OCI-LY3 (cell line): ENCODE measurements at regions not wholly inside any gene's neighbourhood (a gene's known extent, or its start where the extent isn't known, plus 50 kb on each side); places are given as distances from the start of the nearest gene placed in this dataset.
"Not testable (repeated sequence)": the region's sequence is repeated elsewhere in the genome, so short reads cannot be mapped to it uniquely, and the experiment has no call there.

Source experiments
- H2AFZ ChIP-seq: fragments of 200-600, 300-600 bp; shearing (Covaris generic); 2 replicates; pipeline ENCODE4 v1.6.0; 2014; ENCODE audit warnings: antibody characterized with exemption, low read depth, low read length
- H3K27ac ChIP-seq: fragments of 200-600, 300-600 bp; sonication (generic); 2 replicates; pipeline ENCODE4 v1.5.1; 2014; ENCODE audit warnings: mild to moderate bottlenecking, low read length, moderate library complexity, mixed read lengths
- H3K27me3 ChIP-seq: fragments of 200-600, 300-600 bp; sonication (generic); 2 replicates; pipeline ENCODE4 v1.6.1; 2014; ENCODE audit warnings: low read depth, low read length, mixed read lengths
- H3K36me3 ChIP-seq: fragments of 200-600, 300-600 bp; sonication (generic); replicated peaks from 2 replicates; pipeline ENCODE3; 2014; ENCODE audit warnings: low read depth, low read length, mixed read lengths
- H3K4me1 ChIP-seq: fragments of 300-600, 200-600 bp; sonication (generic); 2 replicates; pipeline ENCODE4 v1.6.1; 2014; ENCODE audit warnings: low read length, mixed read lengths
- H3K4me2 ChIP-seq: fragments of 200-600, 300-600 bp; sonication (generic); 2 replicates; pipeline ENCODE4 v1.6.1; 2014; ENCODE audit warnings: low read length, mixed read lengths
- H3K4me3 ChIP-seq: fragments of 300-600, 200-600 bp; sonication (generic); 2 replicates; pipeline ENCODE4 v1.5.1; 2014; ENCODE audit warnings: antibody characterized with exemption, mild to moderate bottlenecking, low read length, moderate library complexity
- H3K79me2 ChIP-seq: fragments of 300-600, 200-600 bp; shearing (Covaris generic); 2 replicates; pipeline ENCODE4 v1.6.1; 2014; ENCODE audit warnings: mild to moderate bottlenecking, low read length, mixed read lengths
- H3K9ac ChIP-seq: fragments of 300-600, 200-600 bp; shearing (Covaris generic); 2 replicates; pipeline ENCODE4 v1.6.0; 2014; ENCODE audit warnings: mild to moderate bottlenecking, low read length, moderate library complexity
- H3K9me3 ChIP-seq: fragments of 200-600, 300-600 bp; shearing (Covaris generic); 2 replicates; pipeline ENCODE4 v1.6.1; 2014; ENCODE audit warnings: low read length, mixed read lengths; ENCODE audit not compliant: insufficient read depth
- H4K20me1 ChIP-seq: fragments of 200-600, 300-600 bp; sonication (generic); 2 replicates; pipeline ENCODE4 v1.6.1; 2016; ENCODE audit warnings: low read length, mixed read lengths; ENCODE audit not compliant: insufficient read depth

- not testable (repeated sequence) for H3K4me3 ChIP-seq, H2AFZ ChIP-seq, H3K79me2 ChIP-seq, H4K20me1 ChIP-seq, H3K9me3 ChIP-seq, H3K9ac ChIP-seq, H3K4me2 ChIP-seq, H3K36me3 ChIP-seq, H3K27me3 ChIP-seq, H3K27ac ChIP-seq
- peaks cover 21% of the 10 kb centered on the region for H3K4me1 ChIP-seq
These were observed 56.1 kb upstream of the METTL9 start for GRCh38 chr16:21543151-21543836.

- H3K9ac ChIP-seq, H3K4me3 ChIP-seq, H4K20me1 ChIP-seq, H3K27ac ChIP-seq, H3K27me3 ChIP-seq, H2AFZ ChIP-seq, H3K79me2 ChIP-seq, H3K9me3 ChIP-seq, H3K36me3 ChIP-seq, H3K4me2 ChIP-seq: not testable (repeated sequence)
- peaks cover 14% of the 10 kb centered on the region for H3K4me1 ChIP-seq
These were observed 53.6 kb upstream of the METTL9 start for GRCh38 chr16:21545664-21546326.

- not testable (repeated sequence) for H3K4me3 ChIP-seq, H3K79me2 ChIP-seq, H4K20me1 ChIP-seq, H3K4me2 ChIP-seq, H2AFZ ChIP-seq, H3K27ac ChIP-seq, H3K36me3 ChIP-seq, H3K9ac ChIP-seq, H3K27me3 ChIP-seq, H3K9me3 ChIP-seq
- peaks cover 14% of the 10 kb centered on the region for H3K4me1 ChIP-seq
These were observed 50.0 kb upstream of the METTL9 start for GRCh38 chr16:21549396-21549795.
